Stimulated activated CD4-positive, alpha-beta T cell treated with anti-CD3 and anti-CD28 coated beads, Interleukin-12 subunit alpha, Interleukin-12 subunit beta, amount 100 ng/mL, for 48 hours (primary cell): ENCODE measurements at regions not wholly inside any gene's neighbourhood (a gene's known extent, or its start where the extent isn't known, plus 50 kb on each side); places are given as distances from the start of the nearest gene placed in this dataset.

Experiments
- DNase-seq, 3 donors: peaks; one replicate each; pipeline ENCODE4 v3.0.0-alpha.2; 2020; ENCODE audit warnings: low read depth in 2 of 3, low spot score in 1 of 3

GRCh38 chr11:92776676-92777075 is 192.8 kb upstream of the MTNR1B start:
- no peak for DNase-seq

GRCh38 chr11:92779746-92780145 is 189.7 kb upstream of the MTNR1B start:
- DNase-seq, result no peak

- DNase-seq, result no peak
These were observed 188.3 kb upstream of the MTNR1B start for GRCh38 chr11:92781151-92781550.

- DNase-seq, result no peak
These were observed 186.6 kb upstream of the MTNR1B start for GRCh38 chr11:92782806-92783205.

DNA sequence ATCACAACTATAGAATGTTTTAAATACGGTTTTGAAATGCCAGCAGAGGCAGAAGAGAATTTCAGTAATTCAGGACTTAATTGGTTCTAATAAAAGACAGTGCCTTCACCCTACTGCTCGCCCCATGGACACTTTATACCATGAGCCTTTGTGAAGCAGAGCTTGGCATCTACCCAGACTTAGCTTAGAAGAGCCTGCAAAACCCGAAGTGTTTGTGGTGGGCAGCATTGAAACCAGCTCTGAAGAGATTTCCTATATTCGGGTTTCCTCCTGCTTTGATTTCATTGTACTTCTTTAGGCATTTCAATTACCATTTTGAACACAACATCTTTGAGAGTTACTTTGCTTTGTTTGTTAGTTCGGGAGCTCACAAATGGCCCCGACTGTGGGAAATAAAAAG is 185.1 kb upstream of the MTNR1B start:
- DNase-seq, result no peak

- no peak for DNase-seq
These were observed 181.8 kb upstream of the MTNR1B start for GRCh38 chr11:92787638-92788037.

DNA sequence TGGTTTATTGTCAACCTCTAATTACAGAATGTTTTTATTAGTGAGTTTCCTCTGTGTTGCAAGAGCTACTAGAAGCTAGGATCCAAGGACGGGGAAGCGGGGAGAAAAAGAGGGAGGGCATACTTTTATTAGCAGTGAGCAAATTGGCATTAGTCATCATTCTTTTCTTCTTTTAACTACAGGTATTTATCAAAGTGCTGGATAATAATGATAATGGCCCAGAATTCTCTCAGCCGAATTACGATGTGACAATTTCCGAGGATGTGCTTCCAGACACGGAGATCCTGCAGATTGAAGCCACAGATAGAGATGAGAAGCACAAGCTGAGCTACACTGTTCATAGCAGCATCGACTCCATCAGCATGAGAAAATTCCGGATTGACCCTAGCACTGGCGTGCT is 179.7 kb upstream of the MTNR1B start:
- DNase-seq, result no peak

DNA sequence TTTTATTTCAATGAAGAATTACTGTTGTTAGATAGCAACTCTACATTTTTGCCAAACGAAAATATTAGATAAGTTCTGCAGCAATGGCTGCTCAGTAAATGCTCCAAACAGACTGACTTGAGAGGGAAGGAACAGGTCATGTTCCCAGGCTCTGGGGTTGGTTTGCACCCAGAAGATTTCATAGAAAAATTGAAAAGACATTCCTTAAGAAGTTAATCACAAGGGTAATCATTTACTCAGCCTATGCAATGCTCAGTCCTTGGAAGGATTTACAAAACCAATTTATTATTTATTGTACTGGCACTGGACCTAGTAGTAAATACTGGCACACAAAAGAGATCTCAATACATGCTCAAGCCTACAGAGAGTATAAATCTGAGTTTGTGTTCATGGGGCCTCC is 179.1 kb upstream of the MTNR1B start:
- no peak for DNase-seq

DNA sequence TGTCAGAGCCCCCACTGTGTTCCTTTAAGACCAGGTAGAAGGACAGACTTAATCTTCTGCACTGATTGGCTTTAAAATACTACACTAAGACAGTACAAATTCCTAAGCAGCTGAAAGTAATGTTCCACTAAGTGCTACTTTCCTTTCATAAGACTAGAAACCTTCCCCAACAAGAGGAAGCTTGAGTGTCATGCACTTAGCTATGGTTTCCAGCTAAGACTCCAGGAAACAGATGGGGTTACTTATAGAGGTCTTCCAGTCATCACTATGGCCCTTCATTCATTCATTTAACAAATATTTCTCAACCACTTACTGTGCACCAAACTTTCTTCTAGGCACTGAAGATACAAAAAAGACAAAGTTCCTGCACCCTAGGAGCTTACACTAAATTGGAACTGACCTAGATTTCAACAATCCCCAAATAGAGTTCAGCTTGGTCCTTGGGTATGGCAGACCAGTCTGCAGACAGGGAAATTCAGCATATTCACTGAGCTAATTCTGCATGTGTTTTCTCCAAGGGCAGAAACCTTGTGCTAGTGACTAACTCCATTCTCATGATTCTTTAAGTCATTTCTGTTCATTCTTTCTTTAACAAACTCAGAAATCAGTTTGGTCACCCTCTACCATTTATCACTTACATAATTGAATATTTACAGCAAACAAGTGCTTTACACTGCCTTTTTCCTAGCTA is 178.4 kb upstream of the MTNR1B start:
- DNase-seq, result no peak

GRCh38 chr11:92791886-92792285 is 177.6 kb upstream of the MTNR1B start:
- DNase-seq, result no peak

GRCh38 chr11:92793189-92793588 is 176.3 kb upstream of the MTNR1B start:
- DNase-seq, result no peak

- no peak for DNase-seq
These were observed 174.7 kb upstream of the MTNR1B start for GRCh38 chr11:92794783-92795182.

GRCh38 chr11:92796744-92797143 is 172.7 kb upstream of the MTNR1B start:
- DNase-seq, result no peak

DNA sequence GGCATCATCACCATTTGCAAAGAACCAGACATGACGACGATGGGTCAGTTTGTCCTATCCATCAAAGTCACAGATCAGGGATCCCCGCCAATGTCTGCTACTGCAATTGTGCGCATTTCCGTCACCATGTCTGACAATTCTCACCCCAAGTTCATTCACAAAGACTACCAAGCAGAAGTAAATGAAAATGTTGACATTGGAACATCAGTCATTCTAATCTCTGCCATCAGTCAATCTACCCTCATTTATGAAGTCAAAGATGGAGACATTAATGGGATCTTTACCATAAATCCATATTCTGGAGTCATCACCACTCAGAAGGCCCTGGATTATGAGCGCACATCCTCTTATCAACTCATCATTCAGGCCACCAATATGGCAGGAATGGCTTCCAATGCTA is 171.6 kb upstream of the MTNR1B start:
- DNase-seq, result no peak

GRCh38 chr11:92801685-92802084 is 167.8 kb upstream of the MTNR1B start:
- no peak for DNase-seq

DNA sequence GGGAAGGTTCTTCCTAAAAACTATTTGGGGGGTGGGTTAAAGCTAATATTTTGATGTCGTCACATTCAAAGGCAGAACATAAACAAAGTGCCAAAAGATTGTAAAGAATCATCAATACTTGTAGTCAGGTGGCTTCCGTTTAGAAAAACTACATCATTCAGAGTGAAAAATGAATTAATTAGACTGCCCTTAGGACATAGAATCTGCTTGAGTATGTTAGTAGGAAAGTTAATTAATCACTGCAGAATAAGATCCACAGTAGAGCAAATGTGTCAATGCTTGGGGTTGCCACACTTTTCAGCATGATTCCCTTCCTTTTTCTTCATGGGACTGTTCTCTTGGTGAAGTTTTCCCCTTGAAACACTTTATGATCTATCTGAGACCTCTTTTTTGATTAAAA is 166.8 kb upstream of the MTNR1B start:
- no peak for DNase-seq

GRCh38 chr11:92803391-92803790 is 166.1 kb upstream of the MTNR1B start:
- DNase-seq, result no peak

GRCh38 chr11:92804388-92804966 is 165.0 kb upstream of the MTNR1B start:
- DNase-seq, result no peak

- no peak for DNase-seq
These were observed 161.4 kb upstream of the MTNR1B start for GRCh38 chr11:92808022-92808421.

- no peak for DNase-seq
These were observed 158.9 kb upstream of the MTNR1B start for GRCh38 chr11:92810423-92811064.

- DNase-seq, result no peak
These were observed 158.1 kb upstream of the MTNR1B start for GRCh38 chr11:92811341-92811740.

- no peak for DNase-seq
These were observed 156.6 kb upstream of the MTNR1B start for GRCh38 chr11:92812841-92813240.

DNA sequence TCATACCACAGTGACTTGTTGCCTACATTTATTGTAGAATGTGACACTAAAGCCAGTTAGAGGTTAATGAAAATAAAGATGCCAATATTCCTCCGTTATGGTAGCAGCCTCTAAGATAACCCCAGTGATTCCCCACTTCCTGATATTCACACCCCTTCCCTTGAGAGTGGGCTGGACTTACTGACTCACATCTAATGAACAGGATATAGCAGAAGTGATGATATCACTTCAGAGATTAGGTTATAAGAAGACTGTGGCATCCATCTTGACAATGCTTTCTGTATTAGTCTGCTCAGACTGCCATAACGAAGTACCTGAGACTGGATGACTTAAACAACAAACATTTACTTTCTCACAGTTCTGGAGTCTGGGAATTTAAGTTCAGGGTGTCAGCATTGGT is 149.6 kb upstream of the MTNR1B start:
- DNase-seq, result no peak
